8988T (cell line): ENCODE measurements at regions not wholly inside any gene's neighbourhood (a gene's known extent, or its start where the extent isn't known, plus 50 kb on each side); places are given as distances from the start of the nearest gene placed in this dataset.

Experiments used
- DNase-seq: peaks from one replicate; pipeline ENCODE4 v3.0.0; 2011

DNA sequence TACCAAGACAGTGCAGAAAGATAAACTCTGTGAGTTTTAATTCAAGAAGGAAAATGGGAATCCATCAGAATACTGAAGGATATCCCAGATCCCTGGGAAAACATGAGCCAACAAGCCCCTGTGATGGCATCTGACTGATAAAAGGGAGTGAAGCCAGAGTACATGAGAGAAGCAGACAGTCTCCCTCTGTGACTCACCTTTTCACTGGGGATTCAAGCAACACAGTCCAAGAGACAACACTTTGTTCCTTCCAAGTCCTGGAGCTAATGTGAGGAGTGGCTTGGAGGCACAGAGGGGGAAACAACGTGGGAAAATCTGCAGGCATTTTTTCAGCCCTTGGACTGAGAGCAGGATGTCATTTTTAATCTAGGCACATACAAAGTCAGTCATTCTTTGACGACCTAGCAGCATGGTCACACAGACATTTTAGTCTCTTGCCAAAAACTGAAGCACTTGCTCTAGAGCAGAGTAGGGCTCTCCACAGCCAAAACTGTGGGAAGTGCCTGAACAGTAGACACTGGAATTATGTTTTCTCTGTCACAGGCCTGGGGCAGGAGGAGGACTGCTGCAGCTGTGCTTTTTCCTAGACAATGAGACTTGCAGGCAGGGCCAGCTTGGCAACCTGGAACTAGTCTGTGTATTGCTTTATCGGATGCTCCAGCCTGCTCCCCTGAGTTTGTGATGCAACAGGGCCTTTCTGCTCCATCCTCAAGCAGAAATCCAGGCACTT, 465.0 kb upstream of the GJE1 start:
- DNase-seq, result no peak

DNA sequence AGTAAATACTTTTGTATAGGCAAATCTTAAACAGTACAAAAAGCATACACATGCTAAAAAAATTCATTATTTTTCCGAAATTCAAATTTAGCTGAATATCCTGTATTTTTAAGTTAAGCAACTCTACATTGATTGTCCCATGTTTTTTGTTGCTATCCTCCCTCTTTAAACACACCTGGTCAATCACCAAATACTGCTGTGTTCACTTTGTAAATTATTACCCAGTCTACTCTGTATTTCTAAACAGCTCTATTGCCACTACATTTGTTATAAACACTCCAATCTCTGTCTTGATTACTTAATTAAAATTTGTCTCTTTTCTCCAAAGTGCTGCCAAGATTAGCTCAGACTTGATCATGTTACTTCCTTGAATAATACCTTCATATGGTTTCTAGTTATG, 466.5 kb upstream of the GJE1 start:
- no peak for DNase-seq

GRCh38 chr6:141664744-141665143, 468.0 kb upstream of the GJE1 start:
- DNase-seq, result no peak

DNA sequence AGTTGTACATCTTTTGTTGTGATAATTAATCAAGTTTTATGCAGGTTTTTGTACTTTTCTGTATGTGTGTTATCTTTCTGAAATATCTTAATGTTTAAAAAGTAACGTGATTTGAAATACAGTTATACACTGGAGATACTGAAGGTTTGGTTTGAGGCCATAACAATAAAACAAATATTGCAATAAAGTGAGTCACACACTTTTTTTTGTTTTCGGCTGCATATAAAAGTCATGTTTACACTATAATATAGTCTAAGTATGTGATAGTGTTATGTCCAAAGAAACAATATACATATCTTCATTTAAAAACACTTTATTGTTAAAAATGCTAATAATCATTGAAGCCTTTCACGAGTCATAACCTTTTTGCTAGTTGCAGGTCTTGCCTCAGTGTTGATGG, 473.1 kb upstream of the GJE1 start:
- no peak for DNase-seq

GRCh38 chr6:141658696-141659095, 474.0 kb upstream of the GJE1 start:
- no peak for DNase-seq

- no peak for DNase-seq
These were observed 474.9 kb upstream of the GJE1 start for GRCh38 chr6:141657812-141658211.

DNA sequence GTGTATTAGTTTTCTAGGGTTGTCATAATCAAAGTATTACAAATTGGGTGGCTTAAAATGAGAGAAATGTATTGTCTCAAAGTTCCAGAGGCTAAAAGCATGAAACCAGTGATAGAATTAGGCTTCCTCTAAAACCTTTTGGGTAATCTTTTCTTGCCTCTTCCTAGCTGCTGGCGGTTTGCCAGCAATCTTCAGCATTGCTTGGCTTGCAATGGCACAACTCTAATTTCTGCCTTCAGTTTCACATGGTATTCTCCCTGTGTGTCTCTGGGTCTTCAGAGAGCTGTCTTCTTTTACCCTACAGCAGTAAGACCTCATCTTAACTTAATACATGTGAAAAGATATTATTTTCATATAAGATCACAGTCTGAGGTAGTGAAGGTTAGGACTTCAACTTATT, 479.1 kb upstream of the GJE1 start:
- no peak for DNase-seq

DNA sequence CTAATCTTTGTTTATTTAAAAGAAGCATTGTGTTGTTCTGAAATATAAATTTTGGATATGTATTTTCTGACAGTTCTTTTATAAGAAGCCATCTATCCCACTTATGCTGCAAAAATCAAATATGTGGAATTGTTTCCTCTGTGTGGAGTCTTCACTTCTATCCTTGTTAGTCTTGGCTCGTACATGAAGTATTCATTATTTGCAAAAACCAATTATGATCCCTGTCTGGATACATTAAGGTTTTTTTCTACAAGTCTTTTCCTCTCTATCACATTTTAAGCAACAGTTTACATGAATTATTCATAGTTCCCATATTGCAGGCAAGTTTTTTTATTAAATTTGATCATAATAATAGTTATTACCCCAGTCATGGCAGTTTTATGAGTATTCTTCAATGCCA, 490.8 kb upstream of the GJE1 start:
- no peak for DNase-seq

- DNase-seq, result no peak
These were observed 491.3 kb upstream of the GJE1 start for GRCh38 chr6:141641406-141641805.

DNA sequence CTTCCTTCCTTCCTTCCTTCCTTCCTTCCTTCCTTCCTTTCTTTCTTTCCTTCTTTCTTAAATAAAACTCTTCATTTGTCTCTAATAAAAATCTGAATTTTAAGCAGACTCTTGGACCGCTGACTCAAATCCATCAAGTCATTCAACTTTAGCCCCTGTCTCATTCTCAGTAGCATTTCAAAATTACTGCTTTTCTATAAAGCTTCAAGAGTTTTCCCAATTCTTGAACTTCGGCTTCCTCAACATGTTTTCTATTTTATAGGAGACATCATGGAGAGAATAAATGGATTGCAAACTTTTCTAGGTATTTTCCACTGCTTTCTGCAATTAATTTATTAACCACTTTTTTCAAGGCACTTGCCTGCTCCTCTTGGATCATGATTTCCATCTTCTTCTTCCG, 497.1 kb upstream of the GJE1 start:
- no peak for DNase-seq

DNA sequence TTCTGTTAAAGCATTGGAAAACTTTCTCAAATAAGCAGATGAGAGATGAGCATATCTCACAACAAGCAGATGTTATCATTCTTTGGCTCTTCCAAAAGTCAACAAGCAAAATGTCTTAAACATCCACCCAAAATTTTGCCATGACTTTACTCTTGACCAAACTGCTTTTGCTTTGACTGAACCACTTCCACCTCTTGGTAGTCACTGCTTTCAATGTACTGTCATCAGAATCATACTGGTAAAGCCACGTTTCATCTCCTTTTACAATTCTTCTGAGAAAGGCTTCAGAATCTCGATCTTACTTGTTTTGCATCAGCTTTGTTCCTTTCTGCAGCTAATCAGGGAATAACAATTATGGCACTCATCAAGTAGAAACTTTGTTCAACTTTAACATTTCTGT, 498.5 kb upstream of the GJE1 start:
- DNase-seq, result no peak

DNA sequence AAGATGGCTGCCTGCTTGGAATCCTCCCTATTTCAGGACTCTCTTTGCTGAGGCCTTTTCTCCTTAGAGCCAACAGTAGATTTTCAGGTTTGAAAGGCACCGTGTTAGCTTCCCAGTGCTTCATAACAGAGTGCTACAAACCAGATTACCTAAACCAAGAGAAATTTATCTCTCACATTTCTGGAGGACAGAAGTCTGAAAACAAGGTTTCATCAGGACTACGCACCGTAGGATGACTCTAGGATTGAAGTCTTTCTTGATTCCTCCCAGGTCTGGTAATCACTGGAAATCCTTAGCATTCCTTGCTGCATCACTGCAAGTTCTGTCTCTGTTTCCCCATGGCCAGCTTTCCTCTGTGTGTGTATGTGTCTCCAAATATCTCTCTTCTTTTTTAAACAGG, 508.4 kb upstream of the GJE1 start:
- DNase-seq, result no peak

GRCh38 chr6:141618180-141618581, 514.5 kb upstream of the GJE1 start:
- no peak for DNase-seq

DNA sequence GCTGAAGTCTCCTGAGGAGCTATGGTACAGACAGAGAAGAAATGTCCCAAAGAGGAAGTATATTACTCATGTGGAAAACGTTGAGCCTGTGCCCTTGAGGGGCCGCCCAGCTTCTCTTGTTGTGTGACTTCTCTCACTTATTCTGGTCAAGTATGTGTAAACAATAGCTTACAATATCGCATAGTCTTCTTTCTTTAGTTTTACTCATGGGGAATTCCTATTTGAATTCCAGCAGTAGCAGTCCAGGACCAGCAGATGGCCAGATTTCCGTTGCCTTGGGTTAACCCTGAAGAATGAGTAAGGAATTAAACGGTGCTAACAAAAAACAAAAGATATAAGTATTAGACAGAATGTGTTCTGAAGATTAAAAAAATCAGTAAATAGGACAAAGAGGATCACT, 522.0 kb upstream of the GJE1 start:
- no peak for DNase-seq

GRCh38 chr6:141607956-141608355, 524.8 kb upstream of the GJE1 start:
- no peak for DNase-seq

- DNase-seq, result no peak
These were observed 534.2 kb upstream of the GJE1 start for GRCh38 chr6:141598487-141598886.

GRCh38 chr6:141594874-141595273, 537.9 kb upstream of the GJE1 start:
- no peak for DNase-seq

GRCh38 chr6:141593311-141593710, 539.4 kb upstream of the GJE1 start:
- DNase-seq, result no peak

DNA sequence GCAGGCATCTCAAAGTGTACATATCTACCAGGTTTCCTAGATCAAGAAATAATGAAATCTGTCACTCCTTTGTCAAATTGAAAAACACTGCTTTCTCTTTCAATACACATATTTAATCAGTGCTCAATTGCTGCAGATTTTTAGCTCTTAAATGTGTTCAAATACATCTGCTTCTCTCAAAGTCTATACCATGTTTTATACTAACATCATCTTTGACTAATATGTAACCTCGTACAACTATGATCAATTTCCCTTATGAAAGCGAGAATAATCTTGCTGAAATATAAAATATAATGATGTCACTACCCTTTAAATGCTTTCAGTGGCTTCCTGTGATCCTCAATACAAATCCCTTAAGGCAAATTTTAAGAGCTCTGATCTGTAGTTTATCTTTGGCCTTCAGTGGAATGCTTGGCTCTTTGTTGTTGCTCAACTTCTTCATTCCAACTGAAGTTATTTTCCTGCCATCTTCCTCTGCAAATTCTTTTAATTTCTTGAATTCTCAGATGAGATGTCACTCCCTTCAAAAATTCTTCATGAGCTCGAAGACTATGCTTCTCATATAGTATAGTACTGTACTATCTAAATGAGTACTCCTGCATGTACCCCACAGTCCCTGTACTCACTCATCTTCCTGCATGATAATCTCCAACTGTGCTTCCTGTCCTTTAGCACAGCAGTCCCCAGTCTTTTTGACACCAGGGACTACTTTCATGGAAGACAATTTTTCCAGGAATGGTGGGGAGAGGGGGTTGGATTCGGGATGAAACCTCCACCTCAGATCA, 545.1 kb upstream of the GJE1 start:
- DNase-seq, result no peak

- no peak for DNase-seq
These were observed 551.7 kb upstream of the GJE1 start for GRCh38 chr6:141580988-141581552.

DNA sequence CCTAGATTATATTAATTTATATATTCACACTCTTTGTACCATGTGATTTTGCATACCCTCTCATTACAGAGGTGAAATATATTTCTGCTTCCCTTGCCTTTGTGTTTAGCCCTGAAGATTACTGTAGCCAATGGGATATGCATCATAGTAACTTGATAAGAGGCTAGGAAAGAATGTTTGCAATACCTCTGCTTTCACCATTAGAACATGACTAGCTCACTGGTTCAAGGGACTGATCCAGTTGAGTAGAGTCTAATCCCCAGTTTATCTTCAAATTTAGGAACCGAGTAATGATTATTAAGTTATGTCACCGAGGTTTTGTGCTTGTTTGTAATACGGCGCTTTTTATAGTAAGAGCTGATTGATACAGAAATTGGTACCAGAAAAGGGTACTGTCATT, 552.6 kb upstream of the GJE1 start:
- DNase-seq, result no peak

DNA sequence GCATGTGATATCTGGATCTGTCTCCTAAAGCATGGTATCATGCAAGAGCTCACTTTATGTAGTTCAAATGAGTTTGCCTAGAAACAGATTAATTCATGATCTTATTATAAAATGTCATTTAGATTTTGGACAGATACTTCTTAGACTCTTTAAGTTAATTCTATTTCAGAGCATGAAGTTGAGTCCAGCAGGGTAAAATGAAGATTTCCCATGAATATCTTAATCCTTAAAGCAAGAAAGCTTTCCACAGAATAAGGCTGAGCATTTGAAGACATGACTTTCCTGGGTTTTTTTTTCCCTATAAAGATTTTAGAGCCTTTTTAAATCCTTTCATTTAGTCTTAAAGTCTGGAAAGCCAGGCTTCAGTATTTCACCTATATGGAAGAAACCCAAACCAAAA, 556.0 kb upstream of the GJE1 start:
- DNase-seq, result no peak

DNA sequence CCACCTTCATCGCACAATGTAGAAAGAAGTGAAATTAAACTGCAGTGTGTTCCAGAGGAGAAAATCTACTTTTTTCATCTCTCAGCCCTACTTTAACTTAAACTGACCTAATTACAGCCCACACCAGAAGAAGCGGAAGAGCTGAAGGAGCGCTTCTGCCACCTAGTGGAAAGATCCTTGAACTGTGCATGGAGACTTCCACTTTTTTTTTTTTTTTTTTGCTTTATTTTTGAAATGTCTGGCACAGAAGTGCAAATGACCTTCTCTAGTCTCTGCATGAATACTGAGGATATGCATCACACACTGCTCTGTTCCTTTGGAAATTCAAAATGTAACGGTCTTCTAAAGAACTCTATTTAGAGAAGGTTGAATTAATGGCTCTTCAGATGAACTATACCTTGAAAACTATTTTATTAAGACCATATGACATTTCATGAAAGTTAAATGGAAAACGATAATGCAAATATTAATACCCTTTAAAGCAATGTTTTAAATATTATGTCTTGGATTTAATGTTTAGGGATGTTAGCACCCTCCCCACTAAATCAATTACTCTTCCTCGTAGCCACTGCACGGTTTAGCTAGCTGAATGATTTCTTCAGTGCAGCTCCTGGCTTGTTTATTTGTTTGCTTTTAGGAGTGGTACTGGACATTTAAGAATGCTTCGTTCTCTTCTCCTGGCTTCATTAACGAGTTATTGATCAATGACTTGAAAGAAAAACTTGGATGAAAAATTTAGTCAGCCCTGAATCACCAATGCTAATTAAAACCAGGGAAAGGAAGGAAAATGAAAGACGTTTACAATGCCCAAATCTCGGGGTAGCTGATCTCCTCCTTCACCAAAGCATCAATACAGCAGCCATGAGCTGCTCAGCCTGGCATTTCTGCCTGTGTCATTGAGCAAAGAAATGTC, 569.6 kb upstream of the GJE1 start:
- peak; percentile 18 for DNase-seq
